Caco-2 (cell line): ENCODE measurements at regions not wholly inside any gene's neighbourhood (a gene's known extent, or its start where the extent isn't known, plus 50 kb on each side); places are given as distances from the start of the nearest gene placed in this dataset.

Experiments used
- BruUV-seq: library from RNA; stranded (reverse); fragments of 400-500 nt; replicated peaks from 2 replicates; lab custom pipeline; 2021; lab: Mats Ljungman, UMichigan
- CTCF ChIA-PET: fragments of 300-600 bp; sonication (Branson Sonifier 250); formaldehyde crosslinking; loops from one replicate; lab custom pipeline; 2022; ENCODE audit warnings: antibody characterized with exemption; lab: Charles Lee
- POLR2A ChIA-PET: fragments of 300-600 bp; sonication (Branson Sonifier 250); formaldehyde crosslinking; loops from one replicate; lab custom pipeline; 2022; ENCODE audit warnings: antibody characterized with exemption; lab: Charles Lee
- DNase-seq, 2 experiments: peaks; one replicate each; pipeline versions ENCODE4 v3.0.0 to v3.0.0-alpha.2; 2020 to 2022
- H3K27me3 ChIP-seq: replicated peaks from 2 replicates; pipeline ENCODE4 v1.6.0; 2011; ENCODE audit warnings: low read length; ENCODE audit not compliant: control insufficient read depth, insufficient read depth
- H3K36me3 ChIP-seq: 2 replicates; pipeline ENCODE4 v1.5.1; 2011; ENCODE audit warnings: low read length; ENCODE audit not compliant: control insufficient read depth, insufficient read depth
- H3K4me1 ChIP-seq: fragments of 250-450 bp; sonication (Bioruptor Pico); 2 replicates; pipeline ENCODE4 v1.5.1; 2020; ENCODE audit warnings: mild to moderate bottlenecking
- H3K4me3 ChIP-seq: 2 replicates; pipeline ENCODE4 v1.5.1; 2011; ENCODE audit warnings: low read depth, mild to moderate bottlenecking, control low read depth, low read length
- H3K9me3 ChIP-seq: fragments of 250-450 bp; sonication (Bioruptor Pico); 2 replicates; pipeline ENCODE4 v1.5.1; 2020; ENCODE audit warnings: mild to moderate bottlenecking, moderate library complexity
- H3K27ac Mint-ChIP-seq: one replicate; pipeline ENCODE4 v1.8.0; 2022; ENCODE audit warnings: mixed read lengths; ENCODE audit not compliant: unreplicated experiment
- H3K27me3 Mint-ChIP-seq: one replicate; pipeline ENCODE4 v1.8.0; 2022; ENCODE audit warnings: mixed read lengths; ENCODE audit not compliant: insufficient read depth, unreplicated experiment
- H3K36me3 Mint-ChIP-seq: one replicate; pipeline ENCODE4 v1.8.0; 2022; ENCODE audit warnings: mild to moderate bottlenecking, mixed read lengths; ENCODE audit not compliant: insufficient read depth, unreplicated experiment
- H3K4me1 Mint-ChIP-seq: one replicate; pipeline ENCODE4 v1.8.0; 2022; ENCODE audit warnings: low read depth, mixed read lengths; ENCODE audit not compliant: unreplicated experiment
- H3K4me3 Mint-ChIP-seq: one replicate; pipeline ENCODE4 v1.8.0; 2022; ENCODE audit warnings: mild to moderate bottlenecking, moderate library complexity, mixed read lengths; ENCODE audit not compliant: unreplicated experiment
- H3K9me3 Mint-ChIP-seq: one replicate; pipeline ENCODE4 v1.8.0; 2022; ENCODE audit warnings: mixed read lengths; ENCODE audit not compliant: unreplicated experiment
- CTCF ChIP-seq, 2 experiments: fragments of 200-600 bp in 1 of 2; IDR thresholded peaks; 1 replicate in 1 of 2; 2 replicates in 1 of 2; pipeline versions ENCODE4 v1.5.1 to v1.8.0; 2011 to 2022; ENCODE audit warnings: antibody characterized with exemption in 1 of 2, control low read depth in 1 of 2, inconsistent platforms in 1 of 2, low read depth in 1 of 2, low read length in 1 of 2, mild to moderate bottlenecking in 1 of 2, moderate library complexity in 1 of 2; ENCODE audit not compliant: insufficient read depth in 1 of 2, severe bottlenecking in 1 of 2, unreplicated experiment in 1 of 2
- intact Hi-C: fragments of 100-400 bp; cut with micrococcal nuclease; formaldehyde crosslinking; loops from one replicate; pipeline ENCODE4 v1.10.0; 2022; ENCODE audit not compliant: unreplicated experiment

- H3K4me3 Mint-ChIP-seq = no peak overlapping the region
- H3K36me3 ChIP-seq = no peaks in the 10 kb centered on the region
- no peaks in the 10 kb centered on the region for H3K9me3 Mint-ChIP-seq
- intact Hi-C loops = no loop called here
- H3K4me3 ChIP-seq = no peak overlapping the region
- BruUV-seq = no TSS peak
- POLR2A ChIA-PET = no interaction called here
- no peaks in the 10 kb centered on the region for H3K4me1 ChIP-seq
- no peaks in the 10 kb centered on the region for H3K9me3 ChIP-seq
- DNase-seq = no peak
- H3K4me1 Mint-ChIP-seq = no peaks in the 10 kb centered on the region
- no peaks in the 10 kb centered on the region for H3K27me3 Mint-ChIP-seq
- no peak overlapping the region for H3K27ac Mint-ChIP-seq
- no peaks in the 10 kb centered on the region for H3K27me3 ChIP-seq
- TF ChIP-seq CTCF (IDR thresholded peaks at IDR 0.05; ENCODE audit: insufficient read depth in 1 of 2, low read depth in 1 of 2, low read length in 1 of 2, severe bottlenecking in 1 of 2, unreplicated experiment in 1 of 2) = no peak
- no peaks in the 10 kb centered on the region for H3K36me3 Mint-ChIP-seq
- CTCF ChIA-PET = no interaction called here
Observed at GRCh38 chr9:26662476-26662875, 230.1 kb downstream of the CAAP1 start.

GRCh38 chr9:26658476-26658875, 234.1 kb downstream of the CAAP1 start:
- CTCF ChIA-PET = no interaction called here

GRCh38 chr9:26657958-26658357, 234.6 kb downstream of the CAAP1 start:
- Histone ChIP-seq H3K9me3 (no peaks in the 10 kb centered on the region), H3K27me3 (no peaks in the 10 kb centered on the region), H3K36me3 (no peaks in the 10 kb centered on the region), H3K4me3 (no peak overlapping the region), H3K4me1 (no peaks in the 10 kb centered on the region)
- H3K4me1 Mint-ChIP-seq = no peaks in the 10 kb centered on the region
- no TSS peak for BruUV-seq
- ChIA-PET CTCF (no interaction called here), POLR2A (no interaction called here)
- H3K27me3 Mint-ChIP-seq = peaks cover 4% of the 10 kb centered on the region
- intact Hi-C loops = loop anchor here (2.0 kb wide), 1 partner anchor 693 kb away; no protein-coding TSS in a partner anchor
- H3K9me3 Mint-ChIP-seq = no peaks in the 10 kb centered on the region
- DNase-seq = no peak
- no peak for TF ChIP-seq CTCF (IDR thresholded peaks at IDR 0.05; ENCODE audit: insufficient read depth in 1 of 2, low read depth in 1 of 2, low read length in 1 of 2, severe bottlenecking in 1 of 2, unreplicated experiment in 1 of 2)
- no peak overlapping the region for H3K4me3 Mint-ChIP-seq
- H3K27ac Mint-ChIP-seq = no peak overlapping the region
- no peaks in the 10 kb centered on the region for H3K36me3 Mint-ChIP-seq

More at GRCh38 chr9:26658476-26658875, 234.1 kb downstream of the CAAP1 start:
- intact Hi-C loops = no loop called here
- H3K4me3 Mint-ChIP-seq = no peak overlapping the region
- no peaks in the 10 kb centered on the region for H3K36me3 ChIP-seq
- no peaks in the 10 kb centered on the region for H3K27me3 ChIP-seq
- no peaks in the 10 kb centered on the region for H3K4me1 ChIP-seq
- no peaks in the 10 kb centered on the region for H3K9me3 Mint-ChIP-seq
- no peak for DNase-seq
- peaks cover 4% of the 10 kb centered on the region for H3K27me3 Mint-ChIP-seq
- H3K9me3 ChIP-seq = no peaks in the 10 kb centered on the region
- no peak for TF ChIP-seq CTCF (IDR thresholded peaks at IDR 0.05; ENCODE audit: insufficient read depth in 1 of 2, low read depth in 1 of 2, low read length in 1 of 2, severe bottlenecking in 1 of 2, unreplicated experiment in 1 of 2)
- no peaks in the 10 kb centered on the region for H3K36me3 Mint-ChIP-seq
- BruUV-seq = no TSS peak
- H3K27ac Mint-ChIP-seq = no peak overlapping the region
- H3K4me3 ChIP-seq = no peak overlapping the region
- no peaks in the 10 kb centered on the region for H3K4me1 Mint-ChIP-seq
- POLR2A ChIA-PET = no interaction called here
